GM23248 (cell line): ENCODE measurements at regions not wholly inside any gene's neighbourhood (a gene's known extent, or its start where the extent isn't known, plus 50 kb on each side); places are given as distances from the start of the nearest gene placed in this dataset.

Experiments
- DNase-seq: peaks from one replicate; pipeline ENCODE4 v3.0.0-alpha.2; 2015
- H2AFZ ChIP-seq: fragments of 200-600 bp; sonication (generic); 2 replicates; pipeline ENCODE4 v1.6.1; 2016; ENCODE audit warnings: antibody characterized with exemption
- H3F3A ChIP-seq: fragments of 200-600 bp; sonication (generic); 2 replicates; pipeline ENCODE4 v1.6.1; 2016; ENCODE audit warnings: mild to moderate bottlenecking, antibody characterized with exemption, mixed run types; ENCODE audit not compliant: insufficient read depth
- H3K27ac ChIP-seq: fragments of 200-600 bp; sonication (generic); 2 replicates; pipeline ENCODE4 v1.5.1; 2016; ENCODE audit warnings: mild to moderate bottlenecking
- H3K27me3 ChIP-seq: fragments of 200-600 bp; sonication (generic); replicated peaks from 2 replicates; pipeline ENCODE4 v1.6.1; 2016; ENCODE audit warnings: mild to moderate bottlenecking; ENCODE audit not compliant: insufficient read depth
- H3K36me3 ChIP-seq: fragments of 200-600 bp; sonication (generic); 2 replicates; pipeline ENCODE4 v1.6.1; 2016; ENCODE audit warnings: low read depth, mild to moderate bottlenecking
- H3K4me1 ChIP-seq: fragments of 200-600 bp; sonication (generic); 2 replicates; pipeline ENCODE4 v1.6.1; 2016; ENCODE audit warnings: mild to moderate bottlenecking; ENCODE audit not compliant: insufficient read depth
- H3K4me2 ChIP-seq: fragments of 200-600 bp; sonication (generic); one replicate; pipeline ENCODE4 v1.6.1; 2016; ENCODE audit warnings: mild to moderate bottlenecking; ENCODE audit not compliant: unreplicated experiment
- H3K4me3 ChIP-seq: fragments of 200-600 bp; sonication (generic); 2 replicates; pipeline ENCODE4 v1.5.1; 2016; ENCODE audit warnings: mild to moderate bottlenecking
- H3K79me2 ChIP-seq: fragments of 200-600 bp; sonication (generic); 2 replicates; pipeline ENCODE4 v1.6.1; 2016; ENCODE audit warnings: mild to moderate bottlenecking; ENCODE audit not compliant: insufficient read depth
- H3K9ac ChIP-seq: fragments of 200-600 bp; sonication (generic); 2 replicates; pipeline ENCODE4 v1.6.1; 2016; ENCODE audit warnings: mild to moderate bottlenecking
- H3K9me2 ChIP-seq: fragments of 200-600 bp; sonication (generic); 2 replicates; pipeline ENCODE4 v1.6.1; 2016; ENCODE audit warnings: mixed run types, mild to moderate bottlenecking, moderate library complexity; ENCODE audit not compliant: insufficient read depth
- H3K9me3 ChIP-seq: fragments of 200-600 bp; sonication (generic); one replicate; pipeline ENCODE4 v1.6.1; 2017; ENCODE audit warnings: low read depth
- H4K20me1 ChIP-seq: fragments of 200-600 bp; sonication (generic); 2 replicates; pipeline ENCODE4 v1.6.0; 2016; ENCODE audit not compliant: insufficient read depth
- EZH2 ChIP-seq: fragments of 200-600 bp; sonication (generic); IDR thresholded peaks from 2 replicates; pipeline ENCODE4 v1.6.1; 2018; ENCODE audit warnings: antibody characterized with exemption, mild to moderate bottlenecking; ENCODE audit not compliant: insufficient read depth, poor library complexity, severe bottlenecking
- EZH2phosphoT487 ChIP-seq: fragments of 200-600 bp; sonication (generic); IDR thresholded peaks from 2 replicates; pipeline ENCODE4 v1.6.1; 2018; ENCODE audit warnings: antibody characterized with exemption, moderate library complexity, mild to moderate bottlenecking, low read depth; ENCODE audit not compliant: insufficient read depth
- WGBS, 2 experiments: methylation state at CpG; one replicate each; pipeline ENCODE4 v1.1.6; 2015 to 2017; ENCODE audit warnings: low lambda C conversion rate in 2 of 2, low coverage in 1 of 2; ENCODE audit errors: missing lambda C conversion rate in 2 of 2; 5-methylcytosine and 5-hydroxymethylcytosine counted together
- in situ Hi-C: fragments of 300-500 bp; cut with MboI; formaldehyde crosslinking; loops from 2 replicates; pipeline ENCODE4 v1.15.0; 2020

DNA sequence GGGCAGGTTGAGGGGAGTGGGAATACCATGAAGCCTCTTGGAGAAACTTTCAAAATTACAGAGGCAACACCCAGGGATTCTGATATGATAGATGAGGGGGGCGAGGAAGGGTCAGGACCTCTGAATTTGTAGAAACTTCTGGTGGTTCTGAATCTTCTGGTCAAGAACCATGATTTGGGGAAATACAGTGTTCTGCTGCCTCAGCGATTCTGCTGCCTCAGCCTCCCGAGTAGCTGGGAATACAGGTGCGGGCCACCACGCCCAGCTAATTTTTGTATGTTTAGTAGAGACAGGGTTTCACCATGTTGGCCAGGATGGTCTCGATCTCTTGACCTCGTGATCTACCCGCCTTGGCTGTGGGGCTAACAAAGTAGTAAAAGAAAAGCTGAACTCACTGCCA is 70.4 kb downstream of the MAGEF1 start:
- Histone ChIP-seq H3K9me3 (no peaks in the 10 kb centered on the region), H3K9me2 (no peaks in the 10 kb centered on the region), H4K20me1 (no peaks in the 10 kb centered on the region), H3K36me3 (no peaks in the 10 kb centered on the region), H3K9ac (no peak overlapping the region), H3K27me3 (peaks cover 6% of the 10 kb centered on the region; the same call in 1 of the 2 replicates), H3K4me1 (peaks cover 7% of the 10 kb centered on the region), H3K4me3 (no peak overlapping the region), H3K4me2 (no peak overlapping the region), H2AFZ (no peak overlapping the region), H3K79me2 (no peaks in the 10 kb centered on the region), H3K27ac (no peak overlapping the region), H3F3A (no peaks in the 10 kb centered on the region)
- in situ Hi-C loops: no loop called here
- no peak for DNase-seq
- 58 to 66% methylated on average over 8 of the region's 8 CpGs for WGBS, 2 experiments
- TF ChIP-seq EZH2phosphoT487: no peak

DNA sequence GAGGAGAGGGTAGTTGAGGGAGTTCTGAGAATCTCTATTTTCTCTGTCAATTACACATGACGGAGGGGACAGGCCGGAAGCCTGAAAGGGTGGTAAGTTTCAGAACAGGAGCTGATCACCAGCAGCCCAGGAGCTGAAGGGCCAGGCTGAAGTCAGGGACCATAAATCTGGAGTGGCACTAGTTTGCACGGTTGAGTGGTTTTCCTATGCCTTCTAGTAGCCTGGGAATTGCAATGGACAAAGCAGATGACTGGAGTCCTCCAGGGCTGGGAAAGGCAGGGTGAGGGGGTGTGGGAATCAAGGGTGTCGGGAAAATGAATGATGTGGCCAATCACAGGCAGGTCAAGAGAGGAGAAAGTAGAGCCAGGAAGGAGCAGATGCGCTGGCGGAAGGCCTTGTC is 72.5 kb downstream of the MAGEF1 start:
- Histone ChIP-seq H3K27me3 (peaks cover 4% of the 10 kb centered on the region; the same call in 1 of the 2 replicates), H3K9me3 (no peaks in the 10 kb centered on the region), H3K36me3 (no peaks in the 10 kb centered on the region), H3K9me2 (no peaks in the 10 kb centered on the region), H3K4me3 (no peak overlapping the region), H2AFZ (no peak overlapping the region), H3K9ac (no peak overlapping the region), H3K27ac (no peak overlapping the region), H3K4me1 (peaks cover 7% of the 10 kb centered on the region), H3K79me2 (no peaks in the 10 kb centered on the region), H3K4me2 (no peak overlapping the region), H3F3A (no peaks in the 10 kb centered on the region), H4K20me1 (no peaks in the 10 kb centered on the region)
- DNase-seq: no peak
- in situ Hi-C loops: no loop called here
- WGBS, 2 experiments: 72 to 89% methylated on average over 6 of the region's 6 CpGs
- TF ChIP-seq EZH2phosphoT487: no peak
- TF ChIP-seq EZH2: no peak

DNA sequence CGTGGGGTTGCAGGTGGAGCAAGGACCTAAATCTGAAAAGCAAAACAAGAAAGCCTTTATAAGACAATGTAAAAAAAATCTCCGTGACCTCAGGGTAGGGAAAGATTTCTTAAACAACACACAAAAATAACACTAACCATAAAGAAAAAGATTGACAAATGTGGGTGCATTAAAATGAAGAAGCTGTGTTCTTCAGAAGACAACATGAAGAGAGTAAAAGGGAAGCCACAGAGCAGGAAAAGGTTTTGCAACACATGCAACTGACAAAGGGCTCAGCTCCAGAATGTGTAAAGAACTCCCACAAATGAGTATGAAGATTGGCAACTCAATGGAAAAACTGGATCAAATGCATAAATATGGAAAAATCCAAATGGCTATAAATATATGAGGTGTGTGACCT is 74.2 kb downstream of the MAGEF1 start:
- WGBS, 2 experiments: 79 to 92% methylated on average over 2 of the region's 2 CpGs
- no peak overlapping the region for H3K27ac ChIP-seq
- H3K36me3 ChIP-seq: no peaks in the 10 kb centered on the region
- no peaks in the 10 kb centered on the region for H4K20me1 ChIP-seq
- no peaks in the 10 kb centered on the region for H3K79me2 ChIP-seq
- no peaks in the 10 kb centered on the region for H3K9me2 ChIP-seq
- H2AFZ ChIP-seq: no peak overlapping the region
- no peaks in the 10 kb centered on the region for H3F3A ChIP-seq
- no peaks in the 10 kb centered on the region for H3K9me3 ChIP-seq
- no peak overlapping the region for H3K4me3 ChIP-seq
- H3K27me3 ChIP-seq: no peaks in the 10 kb centered on the region
- peaks cover 7% of the 10 kb centered on the region for H3K4me1 ChIP-seq
- in situ Hi-C loops: no loop called here
- TF ChIP-seq EZH2phosphoT487: no peak
- no peak overlapping the region for H3K4me2 ChIP-seq
- H3K9ac ChIP-seq: no peak overlapping the region
- DNase-seq: no peak

DNA sequence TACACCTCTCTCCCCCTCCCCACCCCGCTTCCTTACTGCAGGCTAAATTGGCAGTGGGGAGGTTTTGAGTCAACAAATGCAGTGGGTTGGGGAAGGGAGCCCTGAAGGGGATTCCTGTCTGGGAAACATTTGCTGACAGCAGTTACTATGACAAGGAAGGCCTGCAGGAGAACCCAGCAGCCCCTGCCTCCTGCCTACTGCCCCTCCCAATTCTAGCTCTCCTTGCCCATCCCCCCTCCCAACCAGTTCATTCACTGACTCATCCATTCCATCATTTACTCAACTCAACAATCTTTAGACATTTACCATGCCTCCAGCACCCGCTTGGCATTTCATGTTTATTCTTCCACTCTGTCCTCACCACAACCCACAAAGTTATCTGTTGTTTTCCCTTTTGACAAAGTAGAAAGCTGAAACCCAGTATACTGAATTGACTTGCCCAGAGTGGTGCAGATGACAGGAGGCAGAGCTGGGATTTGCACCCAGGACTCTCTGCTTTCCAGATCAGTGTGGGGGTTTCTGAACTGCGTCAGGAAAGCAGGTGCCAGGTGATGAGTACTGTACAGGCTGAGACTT is 75.0 kb downstream of the MAGEF1 start:
- no peak overlapping the region for H3K4me3 ChIP-seq
- TF ChIP-seq EZH2 (no peak), EZH2phosphoT487 (no peak)
- peaks cover 7% of the 10 kb centered on the region for H3K4me1 ChIP-seq
- no peaks in the 10 kb centered on the region for H3K36me3 ChIP-seq
- DNase-seq: peak; percentile 68
- no peak overlapping the region for H2AFZ ChIP-seq
- no peaks in the 10 kb centered on the region for H3K79me2 ChIP-seq
- H3K27me3 ChIP-seq: no peaks in the 10 kb centered on the region
- no peaks in the 10 kb centered on the region for H3F3A ChIP-seq
- H4K20me1 ChIP-seq: no peaks in the 10 kb centered on the region
- H3K9me2 ChIP-seq: no peaks in the 10 kb centered on the region
- H3K27ac ChIP-seq: no peak overlapping the region
- H3K9ac ChIP-seq: no peak overlapping the region
- H3K9me3 ChIP-seq: no peaks in the 10 kb centered on the region
- in situ Hi-C loops: no loop called here
- no peak overlapping the region for H3K4me2 ChIP-seq
- WGBS, 2 experiments: 80% methylated on average over 3 of the region's 3 CpGs

DNA sequence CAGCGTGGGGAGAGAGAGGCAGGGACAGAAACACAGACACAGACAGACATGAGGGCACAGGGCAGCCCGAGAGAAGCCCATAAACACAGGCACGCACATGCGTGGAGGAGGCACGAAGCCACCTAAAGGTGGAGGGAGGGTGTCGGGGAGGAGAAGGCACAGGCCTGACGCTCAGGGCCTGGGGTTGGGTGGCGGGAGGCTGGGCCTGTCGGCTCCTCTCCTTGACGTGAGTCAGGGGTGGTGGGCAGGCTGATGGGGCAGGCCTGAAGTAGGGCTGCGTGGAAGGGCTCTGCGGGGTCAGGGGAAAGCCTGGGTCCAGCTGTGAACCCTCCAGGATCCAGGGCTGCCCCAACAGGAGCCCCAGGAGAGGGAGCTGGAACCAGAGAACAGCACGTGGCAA is 74.2 kb downstream of the EPHB3 start:
- H3K4me2 ChIP-seq: no peak overlapping the region
- no peaks in the 10 kb centered on the region for H3K9me3 ChIP-seq
- H3K27me3 ChIP-seq: no peaks in the 10 kb centered on the region
- no peaks in the 10 kb centered on the region for H3K36me3 ChIP-seq
- DNase-seq: no peak
- H3K4me1 ChIP-seq: peaks cover 7% of the 10 kb centered on the region
- no peak overlapping the region for H3K27ac ChIP-seq
- H4K20me1 ChIP-seq: no peaks in the 10 kb centered on the region
- H3K79me2 ChIP-seq: no peaks in the 10 kb centered on the region
- 82 to 92% methylated on average over 8 to 13 of the region's 13 CpGs for WGBS, 2 experiments
- no peak overlapping the region for H3K9ac ChIP-seq
- in situ Hi-C loops: no loop called here
- H3F3A ChIP-seq: no peaks in the 10 kb centered on the region
- no peak overlapping the region for H2AFZ ChIP-seq
- H3K4me3 ChIP-seq: no peak overlapping the region
- H3K9me2 ChIP-seq: no peaks in the 10 kb centered on the region
- TF ChIP-seq EZH2 (no peak), EZH2phosphoT487 (no peak)
